MM.1S (cell line): ENCODE measurements at regions not wholly inside any gene's neighbourhood (a gene's known extent, or its start where the extent isn't known, plus 50 kb on each side); places are given as distances from the start of the nearest gene placed in this dataset.
"Not testable (repeated sequence)": the region's sequence is repeated elsewhere in the genome, so short reads cannot be mapped to it uniquely, and the experiment has no call there.

Experiments
- DNase-seq: peaks from one replicate; pipeline ENCODE4 v3.0.0-alpha.2; 2015
- H2AFZ ChIP-seq: fragments of 300-600 bp; sonication (generic); 2 replicates; pipeline ENCODE4 v1.6.0; 2016; ENCODE audit warnings: antibody characterized with exemption, low read length
- H3F3A ChIP-seq: fragments of 300-600 bp; sonication (generic); 2 replicates; pipeline ENCODE4 v1.6.1; 2016; ENCODE audit warnings: mild to moderate bottlenecking, antibody characterized with exemption, low read length, moderate library complexity, mixed read lengths; ENCODE audit not compliant: insufficient read depth
- H3K27ac ChIP-seq: fragments of 300-600 bp; sonication (generic); 2 replicates; pipeline ENCODE4 v1.5.1; 2016; ENCODE audit warnings: mild to moderate bottlenecking, low read length
- H3K27me3 ChIP-seq: fragments of 300-600 bp; sonication (generic); replicated peaks from 2 replicates; pipeline ENCODE4 v1.6.0; 2016; ENCODE audit warnings: low read length; ENCODE audit not compliant: insufficient read depth
- H3K36me3 ChIP-seq: fragments of 300-600 bp; sonication (generic); replicated peaks from 2 replicates; pipeline ENCODE4 v1.6.1; 2016; ENCODE audit warnings: mild to moderate bottlenecking, low read length, mixed read lengths; ENCODE audit not compliant: insufficient read depth
- H3K4me1 ChIP-seq: fragments of 300-600 bp; sonication (generic); 2 replicates; pipeline ENCODE4 v1.6.1; 2016; ENCODE audit warnings: low read length, mixed read lengths
- H3K4me2 ChIP-seq: fragments of 300-600 bp; sonication (generic); 2 replicates; pipeline ENCODE4 v1.6.0; 2016; ENCODE audit warnings: low read depth, low read length
- H3K4me3 ChIP-seq: fragments of 300-600 bp; sonication (generic); 2 replicates; pipeline ENCODE4 v1.5.1; 2016; ENCODE audit warnings: low read length, mixed read lengths
- H3K79me2 ChIP-seq: fragments of 300-600 bp; sonication (generic); 2 replicates; pipeline ENCODE4 v1.6.1; 2016; ENCODE audit warnings: mixed run types, low read length, mixed read lengths
- H3K9ac ChIP-seq: fragments of 300-600 bp; sonication (generic); 2 replicates; pipeline ENCODE4 v1.6.1; 2016; ENCODE audit warnings: low read length, mixed read lengths
- H3K9me2 ChIP-seq: fragments of 300-600 bp; sonication (generic); replicated peaks from 2 replicates; pipeline ENCODE4 v1.6.1; 2016; ENCODE audit warnings: mild to moderate bottlenecking, low read length, mixed read lengths; ENCODE audit not compliant: insufficient read depth
- H3K9me3 ChIP-seq: fragments of 300-600 bp; sonication (generic); replicated peaks from 2 replicates; pipeline ENCODE4 v1.6.1; 2016; ENCODE audit warnings: mild to moderate bottlenecking, low read length, mixed read lengths; ENCODE audit not compliant: insufficient read depth
- H4K20me1 ChIP-seq: fragments of 300-600 bp; sonication (generic); 2 replicates; pipeline ENCODE4 v1.6.1; 2016; ENCODE audit warnings: mild to moderate bottlenecking, low read length, moderate library complexity, mixed read lengths; ENCODE audit not compliant: insufficient read depth
- EZH2 ChIP-seq: fragments of 300-600 bp; sonication (generic); optimal IDR thresholded peaks from 2 replicates; pipeline ENCODE3; 2017; ENCODE audit warnings: low read depth, mild to moderate bottlenecking, antibody characterized with exemption, low read length, mixed read lengths
- EZH2phosphoT487 ChIP-seq: fragments of 300-600 bp; sonication (generic); IDR thresholded peaks from 2 replicates; pipeline ENCODE4 v1.6.1; 2018; ENCODE audit warnings: antibody characterized with exemption, low read length
- TF ChIP-seq, protein P1 (sequence below): fragments of 300-600 bp; sonication (generic); IDR thresholded peaks from 2 replicates; pipeline ENCODE4 v1.5.1; 2016; ENCODE audit warnings: antibody characterized with exemption, low read length, mixed read lengths

DNA sequence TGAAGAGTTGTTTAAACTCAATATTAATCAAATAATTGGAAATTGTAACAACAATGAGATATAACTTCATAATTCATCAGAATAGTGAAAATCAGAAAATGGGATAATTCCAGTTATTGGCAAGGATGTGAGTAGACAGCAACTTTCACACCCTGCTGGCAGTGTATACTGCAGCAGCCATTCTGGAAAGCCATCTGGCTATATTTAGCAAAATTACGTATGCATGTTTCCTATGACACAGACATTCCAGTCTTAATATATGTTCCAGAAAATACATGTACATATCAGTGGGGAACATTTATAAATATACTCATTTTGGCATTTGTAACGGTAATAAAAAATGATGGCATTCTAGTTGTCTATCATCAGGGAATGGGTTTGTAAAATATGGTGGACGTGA lies 564.1 kb downstream of the GBE1 start:
- no peaks in the 10 kb centered on the region for H3F3A ChIP-seq
- H3K4me1 ChIP-seq, result no peaks in the 10 kb centered on the region
- H3K4me2 ChIP-seq, result no peak overlapping the region
- no peaks in the 10 kb centered on the region for H3K9me3 ChIP-seq
- no peaks in the 10 kb centered on the region for H3K36me3 ChIP-seq
- no peak overlapping the region for H2AFZ ChIP-seq
- no peak for TF ChIP-seq EZH2phosphoT487
- TF ChIP-seq EZH2, result no peak
- TF ChIP-seq, protein P1, sequence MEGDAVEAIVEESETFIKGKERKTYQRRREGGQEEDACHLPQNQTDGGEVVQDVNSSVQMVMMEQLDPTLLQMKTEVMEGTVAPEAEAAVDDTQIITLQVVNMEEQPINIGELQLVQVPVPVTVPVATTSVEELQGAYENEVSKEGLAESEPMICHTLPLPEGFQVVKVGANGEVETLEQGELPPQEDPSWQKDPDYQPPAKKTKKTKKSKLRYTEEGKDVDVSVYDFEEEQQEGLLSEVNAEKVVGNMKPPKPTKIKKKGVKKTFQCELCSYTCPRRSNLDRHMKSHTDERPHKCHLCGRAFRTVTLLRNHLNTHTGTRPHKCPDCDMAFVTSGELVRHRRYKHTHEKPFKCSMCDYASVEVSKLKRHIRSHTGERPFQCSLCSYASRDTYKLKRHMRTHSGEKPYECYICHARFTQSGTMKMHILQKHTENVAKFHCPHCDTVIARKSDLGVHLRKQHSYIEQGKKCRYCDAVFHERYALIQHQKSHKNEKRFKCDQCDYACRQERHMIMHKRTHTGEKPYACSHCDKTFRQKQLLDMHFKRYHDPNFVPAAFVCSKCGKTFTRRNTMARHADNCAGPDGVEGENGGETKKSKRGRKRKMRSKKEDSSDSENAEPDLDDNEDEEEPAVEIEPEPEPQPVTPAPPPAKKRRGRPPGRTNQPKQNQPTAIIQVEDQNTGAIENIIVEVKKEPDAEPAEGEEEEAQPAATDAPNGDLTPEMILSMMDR, result no peak
- no peaks in the 10 kb centered on the region for H3K27me3 ChIP-seq
- no peaks in the 10 kb centered on the region for H3K79me2 ChIP-seq
- no peak overlapping the region for H3K27ac ChIP-seq
- H4K20me1 ChIP-seq, result no peaks in the 10 kb centered on the region
- H3K9ac ChIP-seq, result no peak overlapping the region
- H3K9me2 ChIP-seq, result no peaks in the 10 kb centered on the region
- H3K4me3 ChIP-seq, result no peak overlapping the region
- no peak for DNase-seq

DNA sequence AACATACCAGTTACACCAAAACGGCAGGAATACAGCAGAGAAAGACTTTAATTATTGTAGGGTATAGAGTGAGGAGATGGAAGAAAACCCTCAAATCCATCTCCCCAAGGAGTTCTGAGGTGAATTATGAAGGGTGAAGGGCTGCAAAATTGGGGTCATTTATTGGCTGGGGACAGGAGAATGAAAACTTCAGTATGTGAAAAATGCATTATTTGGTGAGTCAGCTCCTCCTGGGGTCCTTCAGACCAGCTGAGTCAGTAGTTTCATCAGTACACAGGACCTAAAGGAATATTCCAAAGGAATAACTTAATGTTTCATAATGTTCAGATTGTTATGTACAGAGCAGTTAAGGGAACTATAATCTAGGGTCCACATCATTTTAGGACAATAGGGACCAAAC lies 566.0 kb downstream of the GBE1 start:
- Histone ChIP-seq H3K4me1 (no peaks in the 10 kb centered on the region), H3K79me2 (no peaks in the 10 kb centered on the region), H3K9ac (no peak overlapping the region), H3K9me3 (no peaks in the 10 kb centered on the region), H3K27me3 (no peaks in the 10 kb centered on the region), H3K27ac (no peak overlapping the region), H4K20me1 (no peaks in the 10 kb centered on the region), H3F3A (no peaks in the 10 kb centered on the region), H3K36me3 (no peaks in the 10 kb centered on the region), H3K9me2 (no peaks in the 10 kb centered on the region), H3K4me3 (no peak overlapping the region), H2AFZ (no peak overlapping the region), H3K4me2 (no peak overlapping the region)
- TF ChIP-seq EZH2 (no peak), EZH2phosphoT487 (no peak)
- TF ChIP-seq, protein P1, result no peak
- no peak for DNase-seq

DNA sequence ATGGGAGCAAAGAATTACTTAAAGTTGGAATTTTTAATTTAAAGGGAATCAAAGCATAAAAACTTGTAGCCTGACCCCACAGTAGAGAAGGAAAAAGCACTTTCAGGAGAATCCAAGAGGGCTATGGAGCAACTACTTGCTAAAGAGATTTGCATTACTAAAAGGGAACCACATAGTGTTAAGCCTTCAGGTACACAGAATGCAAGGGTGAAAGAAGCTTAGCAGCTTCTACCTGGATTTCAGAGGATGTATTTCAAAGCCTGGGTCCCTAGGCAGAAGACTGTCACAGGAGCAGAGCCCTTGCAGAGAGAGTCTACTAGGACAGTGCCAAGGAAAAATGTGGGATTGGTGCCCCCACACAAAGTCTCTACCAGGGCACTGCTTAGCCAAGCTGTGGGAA lies 575.0 kb downstream of the GBE1 start:
- Histone ChIP-seq H3K79me2 (no peaks in the 10 kb centered on the region), H3K4me2 (no peak overlapping the region), H2AFZ (no peak overlapping the region), H3K27me3 (no peaks in the 10 kb centered on the region), H3K9ac (no peak overlapping the region), H3K27ac (no peak overlapping the region), H3K9me2 (no peaks in the 10 kb centered on the region), H3K4me3 (no peak overlapping the region), H4K20me1 (no peaks in the 10 kb centered on the region), H3F3A (no peaks in the 10 kb centered on the region), H3K36me3 (no peaks in the 10 kb centered on the region), H3K9me3 (no peaks in the 10 kb centered on the region), H3K4me1 (no peaks in the 10 kb centered on the region)
- DNase-seq, result no peak
- TF ChIP-seq, protein P1, result no peak
- TF ChIP-seq EZH2 (no peak), EZH2phosphoT487 (no peak)

DNA sequence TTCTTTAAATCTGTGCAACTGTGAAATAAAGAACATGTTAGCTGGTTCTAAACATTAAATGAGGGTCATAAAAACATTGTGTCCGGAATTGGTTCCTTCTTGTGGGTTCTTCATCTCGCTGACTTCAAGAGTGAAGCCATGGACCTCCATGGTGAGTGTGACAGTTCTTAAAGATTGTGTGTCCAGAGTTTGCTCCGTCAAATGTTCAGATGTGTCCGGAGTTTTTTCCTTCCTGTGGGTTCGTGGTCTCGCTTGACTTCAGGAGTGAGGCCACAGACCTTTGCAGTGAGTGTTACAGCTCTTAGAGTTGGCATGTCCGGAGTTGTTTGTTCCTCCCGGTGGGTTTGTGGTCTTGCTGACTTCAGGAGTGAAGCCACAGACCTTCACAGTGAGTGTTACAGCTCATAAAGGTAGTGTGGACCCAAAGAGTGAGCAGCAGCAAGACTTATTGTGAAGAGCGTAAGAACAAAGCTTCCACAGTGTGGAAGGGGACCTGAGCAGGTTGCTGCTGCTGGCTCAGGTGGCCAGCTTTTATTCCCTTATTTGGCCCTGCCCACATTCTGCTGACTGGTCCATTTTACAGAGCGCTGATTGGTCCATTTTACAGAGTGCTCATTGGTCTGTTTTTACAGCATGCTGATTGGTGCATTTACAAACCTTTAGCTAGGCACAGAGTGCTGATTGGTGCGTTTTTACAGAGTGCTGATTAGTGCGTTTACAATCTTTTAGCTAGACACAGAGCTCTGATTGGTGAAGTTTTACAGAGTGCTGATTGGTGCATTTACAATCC lies 579.2 kb downstream of the GBE1 start:
- not testable (repeated sequence) for H4K20me1 ChIP-seq, H3K4me3 ChIP-seq, H3K9ac ChIP-seq, DNase-seq, H2AFZ ChIP-seq, H3F3A ChIP-seq, H3K4me2 ChIP-seq, H3K9me2 ChIP-seq, H3K27ac ChIP-seq, H3K79me2 ChIP-seq, H3K27me3 ChIP-seq, H3K9me3 ChIP-seq, H3K4me1 ChIP-seq, H3K36me3 ChIP-seq
